ENCODE measurements at regions not wholly inside any gene's neighbourhood (a gene's known extent, or its start where the extent isn't known, plus 50 kb on each side); places are given as distances from the start of the nearest gene placed in this dataset.

DNA sequence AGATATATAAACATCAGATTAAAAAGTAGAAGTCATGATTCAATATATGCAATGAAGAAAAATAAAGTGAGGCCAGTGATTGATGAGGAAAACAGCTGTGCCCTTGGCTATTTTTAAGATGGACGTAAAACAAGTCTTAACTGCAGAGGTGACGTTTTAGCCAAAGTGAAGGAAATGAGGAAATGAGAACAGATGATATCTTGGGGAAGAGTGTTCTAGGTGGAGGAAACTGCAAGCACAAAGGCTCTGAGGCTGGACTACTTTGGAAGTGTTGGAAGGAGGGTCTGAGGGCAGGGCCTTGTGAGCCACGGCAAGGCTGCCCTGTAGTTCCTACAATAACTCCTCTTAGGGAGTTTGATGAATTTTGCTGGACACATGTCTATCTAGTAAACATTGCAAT is 140.5 kb upstream of the AKR1E2 start:
- peaks cover 15% of the 10 kb centered on the region for H3K4me1 ChIP-seq (ENCODE audit: control insufficient read depth, insufficient read depth, low read length)
- BruUV-seq (replicated peaks), result no TSS peak
- intact Hi-C loops (cut with micrococcal nuclease; ENCODE audit: unreplicated experiment), result no loop called here

DNA sequence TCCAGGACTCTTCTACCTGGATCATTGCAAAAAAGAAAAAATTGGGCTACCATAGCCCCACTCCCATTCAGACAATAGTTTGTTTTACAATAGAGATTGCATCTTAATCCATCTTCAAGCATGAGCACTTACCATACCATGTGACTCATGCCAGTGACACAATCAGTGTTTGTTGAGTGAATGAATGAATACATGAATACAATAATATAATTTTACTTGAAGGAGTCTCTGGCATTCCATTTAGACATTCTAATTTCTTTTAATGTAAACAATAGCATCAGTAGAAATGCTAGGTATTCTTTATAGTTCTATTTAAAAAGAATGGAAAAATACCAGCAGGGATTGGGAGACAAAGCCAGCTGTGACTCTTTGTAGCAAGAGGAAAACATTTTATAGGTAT is 141.6 kb upstream of the AKR1E2 start:
- Histone ChIP-seq H3K4me1 (ENCODE audit: control insufficient read depth, insufficient read depth, low read length) (peaks cover 15% of the 10 kb centered on the region), H3K36me3 (ENCODE audit: control insufficient read depth, insufficient read depth, low read length) (no peaks in the 10 kb centered on the region), H3K9me3 (ENCODE audit: control insufficient read depth, insufficient read depth, low read depth, low read length) (peaks cover 33% of the 10 kb centered on the region; the same call in 1 of the 2 replicates), H3K27me3 (ENCODE audit: control insufficient read depth, insufficient read depth, low read length) (no peaks in the 10 kb centered on the region), H3K4me3 (ENCODE audit: low read depth in 2 of 2, low read length in 2 of 2) (no peak overlapping the region), H3K27ac (ENCODE audit: low read length) (peak overlapping the region; percentile 89)
- intact Hi-C loops (cut with micrococcal nuclease; ENCODE audit: unreplicated experiment), result no loop called here
- POLR2A ChIA-PET, result no interaction called here
- in situ Hi-C loops (cut with HindIII; ENCODE audit: low pct_unique_long_range_greater_than_20kb, low sequenced_read_pairs), result no loop called here
- DNase-seq (ENCODE audit: low read depth, low spot score) (no peak), ATAC-seq (peak; percentile 6; the same call in 1 of the 2 replicates)
- no TSS peak for BruUV-seq (replicated peaks)
- no peak for TF ChIP-seq POLR2AphosphoS5 (IDR thresholded peaks at IDR 0.05; ENCODE audit: low read depth, low read length)
- TF ChIP-seq, protein P1, sequence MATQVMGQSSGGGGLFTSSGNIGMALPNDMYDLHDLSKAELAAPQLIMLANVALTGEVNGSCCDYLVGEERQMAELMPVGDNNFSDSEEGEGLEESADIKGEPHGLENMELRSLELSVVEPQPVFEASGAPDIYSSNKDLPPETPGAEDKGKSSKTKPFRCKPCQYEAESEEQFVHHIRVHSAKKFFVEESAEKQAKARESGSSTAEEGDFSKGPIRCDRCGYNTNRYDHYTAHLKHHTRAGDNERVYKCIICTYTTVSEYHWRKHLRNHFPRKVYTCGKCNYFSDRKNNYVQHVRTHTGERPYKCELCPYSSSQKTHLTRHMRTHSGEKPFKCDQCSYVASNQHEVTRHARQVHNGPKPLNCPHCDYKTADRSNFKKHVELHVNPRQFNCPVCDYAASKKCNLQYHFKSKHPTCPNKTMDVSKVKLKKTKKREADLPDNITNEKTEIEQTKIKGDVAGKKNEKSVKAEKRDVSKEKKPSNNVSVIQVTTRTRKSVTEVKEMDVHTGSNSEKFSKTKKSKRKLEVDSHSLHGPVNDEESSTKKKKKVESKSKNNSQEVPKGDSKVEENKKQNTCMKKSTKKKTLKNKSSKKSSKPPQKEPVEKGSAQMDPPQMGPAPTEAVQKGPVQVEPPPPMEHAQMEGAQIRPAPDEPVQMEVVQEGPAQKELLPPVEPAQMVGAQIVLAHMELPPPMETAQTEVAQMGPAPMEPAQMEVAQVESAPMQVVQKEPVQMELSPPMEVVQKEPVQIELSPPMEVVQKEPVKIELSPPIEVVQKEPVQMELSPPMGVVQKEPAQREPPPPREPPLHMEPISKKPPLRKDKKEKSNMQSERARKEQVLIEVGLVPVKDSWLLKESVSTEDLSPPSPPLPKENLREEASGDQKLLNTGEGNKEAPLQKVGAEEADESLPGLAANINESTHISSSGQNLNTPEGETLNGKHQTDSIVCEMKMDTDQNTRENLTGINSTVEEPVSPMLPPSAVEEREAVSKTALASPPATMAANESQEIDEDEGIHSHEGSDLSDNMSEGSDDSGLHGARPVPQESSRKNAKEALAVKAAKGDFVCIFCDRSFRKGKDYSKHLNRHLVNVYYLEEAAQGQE (IDR thresholded peaks at IDR 0.05; ENCODE audit: insufficient read depth in 1 of 2, low read depth in 2 of 2, low read length in 1 of 2), result no peak
- CTCF ChIA-PET, result no interaction called here

More for the DNA sequence above, 140.5 kb upstream of the AKR1E2 start:
- Histone ChIP-seq H3K27me3 (ENCODE audit: control insufficient read depth, insufficient read depth, low read length) (no peaks in the 10 kb centered on the region), H3K9me3 (ENCODE audit: control insufficient read depth, insufficient read depth, low read depth, low read length) (peaks cover 34% of the 10 kb centered on the region; the same call in 1 of the 2 replicates), H3K36me3 (ENCODE audit: control insufficient read depth, insufficient read depth, low read length) (no peaks in the 10 kb centered on the region), H3K4me3 (ENCODE audit: low read depth in 2 of 2, low read length in 2 of 2) (no peak overlapping the region), H3K27ac (ENCODE audit: low read length) (peak overlapping the region; percentile 89)
- no peak for ATAC-seq
- ChIA-PET POLR2A (no interaction called here), CTCF (no interaction called here)
- TF ChIP-seq, protein P1 (IDR thresholded peaks at IDR 0.05; ENCODE audit: insufficient read depth in 1 of 2, low read depth in 2 of 2, low read length in 1 of 2), result no peak
- no peak for TF ChIP-seq TCF7L2 (IDR thresholded peaks at IDR 0.05; ENCODE audit: low read depth, low read length)
- TF ChIP-seq SIN3A (IDR thresholded peaks at IDR 0.05; ENCODE audit: borderline replicate concordance, insufficient read depth, low read depth, low read length), result no peak
- TF ChIP-seq POLR2AphosphoS5 (IDR thresholded peaks at IDR 0.05; ENCODE audit: low read depth, low read length), result no peak
- TF ChIP-seq, protein P2, sequence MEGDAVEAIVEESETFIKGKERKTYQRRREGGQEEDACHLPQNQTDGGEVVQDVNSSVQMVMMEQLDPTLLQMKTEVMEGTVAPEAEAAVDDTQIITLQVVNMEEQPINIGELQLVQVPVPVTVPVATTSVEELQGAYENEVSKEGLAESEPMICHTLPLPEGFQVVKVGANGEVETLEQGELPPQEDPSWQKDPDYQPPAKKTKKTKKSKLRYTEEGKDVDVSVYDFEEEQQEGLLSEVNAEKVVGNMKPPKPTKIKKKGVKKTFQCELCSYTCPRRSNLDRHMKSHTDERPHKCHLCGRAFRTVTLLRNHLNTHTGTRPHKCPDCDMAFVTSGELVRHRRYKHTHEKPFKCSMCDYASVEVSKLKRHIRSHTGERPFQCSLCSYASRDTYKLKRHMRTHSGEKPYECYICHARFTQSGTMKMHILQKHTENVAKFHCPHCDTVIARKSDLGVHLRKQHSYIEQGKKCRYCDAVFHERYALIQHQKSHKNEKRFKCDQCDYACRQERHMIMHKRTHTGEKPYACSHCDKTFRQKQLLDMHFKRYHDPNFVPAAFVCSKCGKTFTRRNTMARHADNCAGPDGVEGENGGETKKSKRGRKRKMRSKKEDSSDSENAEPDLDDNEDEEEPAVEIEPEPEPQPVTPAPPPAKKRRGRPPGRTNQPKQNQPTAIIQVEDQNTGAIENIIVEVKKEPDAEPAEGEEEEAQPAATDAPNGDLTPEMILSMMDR (IDR thresholded peaks at IDR 0.05), result no peak
- no peak for DNase-seq (ENCODE audit: low read depth, low spot score)
- in situ Hi-C loops (cut with HindIII; ENCODE audit: low pct_unique_long_range_greater_than_20kb, low sequenced_read_pairs), result no loop called here

All from Panc1 (cell line).